ENCODE measurements at regions not wholly inside any gene's neighbourhood (a gene's known extent, or its start where the extent isn't known, plus 50 kb on each side); places are given as distances from the start of the nearest gene placed in this dataset.
"Not testable (repeated sequence)": the region's sequence is repeated elsewhere in the genome, so short reads cannot be mapped to it uniquely, and the experiment has no call there.

GRCh38 chr5:98128271-98128670 lies 645.2 kb upstream of the RGMB start:
- no peak for DNase-seq (ENCODE audit: low spot score)

- DNase-seq (ENCODE audit: low spot score), result no peak
Observed at GRCh38 chr5:98128846-98129245, 644.6 kb upstream of the RGMB start.

GRCh38 chr5:98130261-98131035 lies 643.0 kb upstream of the RGMB start:
- no peak for DNase-seq (ENCODE audit: low spot score)

GRCh38 chr5:98144116-98144515 lies 629.3 kb upstream of the RGMB start:
- DNase-seq (ENCODE audit: low spot score), result no peak

- no peak for DNase-seq (ENCODE audit: low spot score)
Observed at GRCh38 chr5:98144710-98145109, 628.8 kb upstream of the RGMB start.

- DNase-seq (ENCODE audit: low spot score), result no peak
Observed at GRCh38 chr5:98157368-98157767, 616.1 kb upstream of the RGMB start.

- no peak for DNase-seq (ENCODE audit: low spot score)
Observed at GRCh38 chr5:98158440-98158839, 615.0 kb upstream of the RGMB start.

- DNase-seq (ENCODE audit: low spot score), result no peak
Observed at GRCh38 chr5:98163796-98164493, 609.5 kb upstream of the RGMB start.

GRCh38 chr5:98168871-98169270 lies 604.6 kb upstream of the RGMB start:
- DNase-seq (ENCODE audit: low spot score), result no peak

GRCh38 chr5:98170994-98171393 lies 602.5 kb upstream of the RGMB start:
- DNase-seq (ENCODE audit: low spot score), result no peak

GRCh38 chr5:98173334-98173733 lies 600.1 kb upstream of the RGMB start:
- DNase-seq (ENCODE audit: low spot score), result no peak

- no peak for DNase-seq (ENCODE audit: low spot score)
Observed at GRCh38 chr5:98175474-98175873, 598.0 kb upstream of the RGMB start.

- DNase-seq (ENCODE audit: low spot score), result no peak
Observed at GRCh38 chr5:98179791-98180755, 593.4 kb upstream of the RGMB start.

GRCh38 chr5:98186128-98186527 lies 587.3 kb upstream of the RGMB start:
- DNase-seq (ENCODE audit: low spot score), result no peak

GRCh38 chr5:98187945-98188344 lies 585.5 kb upstream of the RGMB start:
- DNase-seq (ENCODE audit: low spot score), result no peak

GRCh38 chr5:98190344-98190743 lies 583.1 kb upstream of the RGMB start:
- not testable (repeated sequence) for DNase-seq (ENCODE audit: low spot score)

GRCh38 chr5:98193921-98194760 lies 579.3 kb upstream of the RGMB start:
- no peak for DNase-seq (ENCODE audit: low spot score)

- DNase-seq (ENCODE audit: low spot score), result no peak
Observed at GRCh38 chr5:98200726-98201541, 572.5 kb upstream of the RGMB start.

GRCh38 chr5:98204798-98205197 lies 568.7 kb upstream of the RGMB start:
- no peak for DNase-seq (ENCODE audit: low spot score)

- no peak for DNase-seq (ENCODE audit: low spot score)
Observed at GRCh38 chr5:98205691-98206461, 567.6 kb upstream of the RGMB start.
